ENCODE measurements at regions not wholly inside any gene's neighbourhood (a gene's known extent, or its start where the extent isn't known, plus 50 kb on each side); places are given as distances from the start of the nearest gene placed in this dataset.

GRCh38 chr11:22041039-22041438 lies 151.8 kb upstream of the ANO5 start:
- no peaks in the 10 kb centered on the region for H3K27me3 ChIP-seq
- H3K27ac ChIP-seq: no peak overlapping the region
- H3K4me1 ChIP-seq (replicated peaks in 1 of 2): no peaks in the 10 kb centered on the region
- no peak overlapping the region for H3K4me3 ChIP-seq
- intact Hi-C loops (cut with DNase I): no loop called here
- 40 to 41% (median 41%) methylated on average over 2 of the region's 2 CpGs for WGBS, 4 donors
- H3K9me3 ChIP-seq (replicated peaks in 1 of 3): no peaks in the 10 kb centered on the region
- no peak for TF ChIP-seq CTCF (IDR thresholded peaks at IDR 0.05)
- DNase-seq: no peak
- no peaks in the 10 kb centered on the region for H3K36me3 ChIP-seq (replicated peaks in 1 of 2)

DNA sequence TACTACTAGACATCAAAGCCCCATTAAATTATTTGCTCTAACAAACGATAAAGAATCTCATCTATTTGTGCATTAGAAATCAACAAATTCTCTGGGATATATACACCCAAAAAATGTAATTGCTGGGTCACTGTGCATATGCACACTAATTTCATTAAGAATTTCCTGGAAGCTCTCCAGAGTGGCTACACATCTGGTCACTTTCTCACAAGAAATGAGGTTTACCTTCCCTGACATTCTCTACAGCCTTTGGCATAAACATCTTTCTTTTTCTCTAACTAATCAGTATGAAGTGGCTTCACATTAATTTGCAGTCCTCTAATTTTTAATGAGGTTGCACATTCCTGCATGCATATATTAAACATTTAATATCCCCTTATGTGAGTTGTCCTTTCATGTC lies 150.8 kb upstream of the ANO5 start:
- Histone ChIP-seq H3K36me3 (replicated peaks in 1 of 2) (no peaks in the 10 kb centered on the region), H3K9me3 (replicated peaks in 1 of 3) (no peaks in the 10 kb centered on the region), H3K27me3 (no peaks in the 10 kb centered on the region), H3K4me3 (no peak overlapping the region), H3K27ac (no peak overlapping the region), H3K4me1 (replicated peaks in 1 of 2) (no peaks in the 10 kb centered on the region)
- no peak for DNase-seq
- 79 to 94% (median 88%) methylated on average over 1 of the region's 1 CpG for WGBS, 4 donors
- TF ChIP-seq CTCF (IDR thresholded peaks at IDR 0.05): no peak
- no peak for TF ChIP-seq POLR2A (IDR thresholded peaks at IDR 0.05)
- intact Hi-C loops (cut with DNase I): no loop called here

GRCh38 chr11:22044126-22044525 lies 148.8 kb upstream of the ANO5 start:
- intact Hi-C loops (cut with DNase I): no loop called here
- H3K9me3 ChIP-seq (replicated peaks in 1 of 3): no peaks in the 10 kb centered on the region
- TF ChIP-seq CTCF (IDR thresholded peaks at IDR 0.05) (no peak), POLR2A (IDR thresholded peaks at IDR 0.05) (no peak)
- DNase-seq: no peak
- WGBS, 4 donors: 81 to 87% (median 84%) methylated on average over 4 of the region's 4 CpGs
- no peaks in the 10 kb centered on the region for H3K4me1 ChIP-seq (replicated peaks in 1 of 2)
- H3K27ac ChIP-seq: no peak overlapping the region
- H3K4me3 ChIP-seq: no peak overlapping the region
- no peaks in the 10 kb centered on the region for H3K27me3 ChIP-seq
- H3K36me3 ChIP-seq (replicated peaks in 1 of 2): no peaks in the 10 kb centered on the region

- H3K36me3 ChIP-seq (replicated peaks in 1 of 2): no peaks in the 10 kb centered on the region
- H3K27me3 ChIP-seq: no peaks in the 10 kb centered on the region
- H3K9me3 ChIP-seq (replicated peaks in 1 of 3): no peaks in the 10 kb centered on the region
- intact Hi-C loops (cut with DNase I): no loop called here
- no peak overlapping the region for H3K4me3 ChIP-seq
- H3K27ac ChIP-seq: no peak overlapping the region
- 74 to 88% (median 80%) methylated on average over 1 of the region's 1 CpG for WGBS, 4 donors
- TF ChIP-seq POLR2A (IDR thresholded peaks at IDR 0.05): no peak
- TF ChIP-seq CTCF (IDR thresholded peaks at IDR 0.05): no peak
- no peaks in the 10 kb centered on the region for H3K4me1 ChIP-seq (replicated peaks in 1 of 2)
- no peak for DNase-seq
Measured at GRCh38 chr11:22049276-22049675, 143.6 kb upstream of the ANO5 start.
